ENCODE measurements at regions not wholly inside any gene's neighbourhood (a gene's known extent, or its start where the extent isn't known, plus 50 kb on each side); places are given as distances from the start of the nearest gene placed in this dataset.

DNA sequence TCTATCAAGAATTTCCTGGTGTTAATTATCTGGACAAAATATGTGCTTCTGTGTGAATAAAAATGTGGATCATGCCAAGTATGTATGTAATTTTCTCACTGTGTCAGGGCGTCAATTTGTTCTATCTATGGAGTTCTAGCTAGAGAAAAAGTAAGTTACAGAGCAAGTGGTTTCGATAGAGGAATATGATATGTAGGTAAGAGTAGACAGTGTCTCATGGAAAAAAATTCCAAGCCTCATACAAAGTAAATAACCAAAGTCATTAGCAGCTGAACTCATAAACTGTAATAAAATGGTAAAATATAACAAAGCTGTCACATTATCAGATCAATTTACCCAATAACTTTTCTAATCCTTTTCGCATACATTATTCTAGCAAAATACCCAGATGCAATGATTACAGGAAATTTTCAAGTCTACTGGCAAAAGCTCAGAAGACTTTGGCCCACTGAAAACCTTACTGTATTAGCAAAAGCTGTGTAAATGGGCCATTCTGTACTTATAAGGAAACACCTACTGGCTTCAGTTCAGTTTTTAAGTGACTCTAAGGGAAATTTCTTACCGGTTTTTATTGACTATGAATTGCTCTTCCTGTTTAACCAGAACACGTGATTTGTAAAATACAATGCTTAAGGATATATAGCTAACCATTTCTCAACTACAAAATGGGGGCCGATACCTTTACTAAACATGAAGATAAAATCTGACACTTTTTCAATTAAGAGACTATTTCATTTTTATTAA lies 121.0 kb upstream of the ARSJ start:
- no peaks in the 10 kb centered on the region for H3K27me3 ChIP-seq (ENCODE audit: insufficient read depth, low read depth)
- ChIA-PET POLR2A (ENCODE audit: unreplicated experiment) (no interaction called here), CTCF (no interaction called here)
- H4K20me1 ChIP-seq (ENCODE audit: insufficient read depth): no peaks in the 10 kb centered on the region
- no peaks in the 10 kb centered on the region for H3K9me3 ChIP-seq (ENCODE audit: insufficient read depth, low read depth)
- TF ChIP-seq, protein P1, sequence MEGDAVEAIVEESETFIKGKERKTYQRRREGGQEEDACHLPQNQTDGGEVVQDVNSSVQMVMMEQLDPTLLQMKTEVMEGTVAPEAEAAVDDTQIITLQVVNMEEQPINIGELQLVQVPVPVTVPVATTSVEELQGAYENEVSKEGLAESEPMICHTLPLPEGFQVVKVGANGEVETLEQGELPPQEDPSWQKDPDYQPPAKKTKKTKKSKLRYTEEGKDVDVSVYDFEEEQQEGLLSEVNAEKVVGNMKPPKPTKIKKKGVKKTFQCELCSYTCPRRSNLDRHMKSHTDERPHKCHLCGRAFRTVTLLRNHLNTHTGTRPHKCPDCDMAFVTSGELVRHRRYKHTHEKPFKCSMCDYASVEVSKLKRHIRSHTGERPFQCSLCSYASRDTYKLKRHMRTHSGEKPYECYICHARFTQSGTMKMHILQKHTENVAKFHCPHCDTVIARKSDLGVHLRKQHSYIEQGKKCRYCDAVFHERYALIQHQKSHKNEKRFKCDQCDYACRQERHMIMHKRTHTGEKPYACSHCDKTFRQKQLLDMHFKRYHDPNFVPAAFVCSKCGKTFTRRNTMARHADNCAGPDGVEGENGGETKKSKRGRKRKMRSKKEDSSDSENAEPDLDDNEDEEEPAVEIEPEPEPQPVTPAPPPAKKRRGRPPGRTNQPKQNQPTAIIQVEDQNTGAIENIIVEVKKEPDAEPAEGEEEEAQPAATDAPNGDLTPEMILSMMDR (conservative IDR thresholded peaks at IDR 0.05): no peak
- no peak for TF ChIP-seq EZH2 (IDR thresholded peaks at IDR 0.05; ENCODE audit: low read depth)
- no peak overlapping the region for H3K4me2 ChIP-seq
- H3K9me2 ChIP-seq (ENCODE audit: insufficient read depth): no peaks in the 10 kb centered on the region
- no peaks in the 10 kb centered on the region for H3K36me3 ChIP-seq (ENCODE audit: low read depth)
- BruUV-seq (replicated peaks): no TSS peak
- H3K4me1 ChIP-seq (replicated peaks; ENCODE audit: insufficient read depth): no peaks in the 10 kb centered on the region
- no peak overlapping the region for H2AFZ ChIP-seq
- H3K27ac ChIP-seq: no peak overlapping the region
- no peak for DNase-seq
- intact Hi-C loops (cut with micrococcal nuclease; ENCODE audit: unreplicated experiment): no loop called here
- H3F3A ChIP-seq (ENCODE audit: insufficient read depth, low read depth): no peaks in the 10 kb centered on the region
- H3K4me3 ChIP-seq: no peak overlapping the region
- H3K79me2 ChIP-seq (ENCODE audit: low read depth): no peaks in the 10 kb centered on the region

DNA sequence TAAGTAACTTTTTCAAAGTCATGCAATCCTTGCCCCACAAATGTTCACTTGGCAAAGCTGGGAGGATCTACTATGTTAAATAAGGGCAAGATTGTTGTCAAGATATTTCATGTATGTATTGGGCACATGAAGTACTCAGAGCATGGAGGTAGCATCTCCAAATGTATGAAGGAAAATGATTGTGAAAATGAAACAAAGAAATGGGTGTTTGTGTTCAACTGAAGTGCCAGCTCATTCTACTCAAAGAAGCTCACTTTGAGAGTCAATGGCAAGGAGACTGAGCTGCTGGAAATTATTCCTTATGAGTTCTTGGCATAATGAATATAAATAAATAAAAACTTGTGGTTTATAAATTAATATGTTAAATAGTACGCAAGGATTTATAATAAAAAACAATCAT lies 124.5 kb upstream of the ARSJ start:
- Histone ChIP-seq H3K4me2 (no peak overlapping the region), H3K36me3 (ENCODE audit: low read depth) (no peaks in the 10 kb centered on the region), H3K79me2 (ENCODE audit: low read depth) (no peaks in the 10 kb centered on the region), H4K20me1 (ENCODE audit: insufficient read depth) (no peaks in the 10 kb centered on the region), H3K9me2 (ENCODE audit: insufficient read depth) (no peaks in the 10 kb centered on the region), H3K27me3 (ENCODE audit: insufficient read depth, low read depth) (no peaks in the 10 kb centered on the region), H3K4me3 (no peak overlapping the region), H3K4me1 (replicated peaks; ENCODE audit: insufficient read depth) (no peaks in the 10 kb centered on the region), H3K9me3 (ENCODE audit: insufficient read depth, low read depth) (no peaks in the 10 kb centered on the region), H2AFZ (no peak overlapping the region), H3K27ac (no peak overlapping the region), H3F3A (ENCODE audit: insufficient read depth, low read depth) (no peaks in the 10 kb centered on the region)
- ChIA-PET POLR2A (ENCODE audit: unreplicated experiment) (no interaction called here), CTCF (no interaction called here)
- no peak for TF ChIP-seq EZH2 (IDR thresholded peaks at IDR 0.05; ENCODE audit: low read depth)
- TF ChIP-seq, protein P1 (conservative IDR thresholded peaks at IDR 0.05): no peak
- no TSS peak for BruUV-seq (replicated peaks)
- no peak for DNase-seq
- intact Hi-C loops (cut with micrococcal nuclease; ENCODE audit: unreplicated experiment): no loop called here

DNA sequence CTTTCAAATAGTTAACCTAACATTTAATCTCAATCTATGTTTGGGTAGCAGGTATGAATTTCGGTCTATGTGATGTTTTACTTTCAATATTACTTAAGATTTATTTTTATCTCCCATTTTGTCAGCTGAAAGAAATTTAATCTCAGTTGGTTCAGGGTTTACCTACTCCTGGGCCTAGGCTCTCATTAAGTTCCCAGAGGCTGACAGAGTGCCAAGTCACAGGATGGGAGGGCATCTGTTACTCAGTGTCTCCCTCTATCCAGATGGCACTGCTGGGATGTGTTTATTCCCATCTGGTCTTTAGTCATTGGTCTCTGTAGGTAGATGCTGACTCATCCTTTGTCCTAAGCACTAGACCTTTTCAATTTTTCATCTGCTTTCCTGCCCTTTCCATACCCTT lies 129.4 kb upstream of the ARSJ start:
- H3K9me3 ChIP-seq (ENCODE audit: insufficient read depth, low read depth): no peaks in the 10 kb centered on the region
- no peaks in the 10 kb centered on the region for H3K36me3 ChIP-seq (ENCODE audit: low read depth)
- POLR2A ChIA-PET (ENCODE audit: unreplicated experiment): no interaction called here
- CTCF ChIA-PET: no interaction called here
- no peak overlapping the region for H3K4me2 ChIP-seq
- no peak overlapping the region for H3K4me3 ChIP-seq
- H3K79me2 ChIP-seq (ENCODE audit: low read depth): no peaks in the 10 kb centered on the region
- no peaks in the 10 kb centered on the region for H3K4me1 ChIP-seq (replicated peaks; ENCODE audit: insufficient read depth)
- TF ChIP-seq EZH2 (IDR thresholded peaks at IDR 0.05; ENCODE audit: low read depth): no peak
- no peaks in the 10 kb centered on the region for H3F3A ChIP-seq (ENCODE audit: insufficient read depth, low read depth)
- no peak for DNase-seq
- no peak overlapping the region for H2AFZ ChIP-seq
- no TSS peak for BruUV-seq (replicated peaks)
- H3K9me2 ChIP-seq (ENCODE audit: insufficient read depth): no peaks in the 10 kb centered on the region
- no peaks in the 10 kb centered on the region for H4K20me1 ChIP-seq (ENCODE audit: insufficient read depth)
- H3K27me3 ChIP-seq (ENCODE audit: insufficient read depth, low read depth): no peaks in the 10 kb centered on the region
- no peak overlapping the region for H3K27ac ChIP-seq
- intact Hi-C loops (cut with micrococcal nuclease; ENCODE audit: unreplicated experiment): no loop called here

DNA sequence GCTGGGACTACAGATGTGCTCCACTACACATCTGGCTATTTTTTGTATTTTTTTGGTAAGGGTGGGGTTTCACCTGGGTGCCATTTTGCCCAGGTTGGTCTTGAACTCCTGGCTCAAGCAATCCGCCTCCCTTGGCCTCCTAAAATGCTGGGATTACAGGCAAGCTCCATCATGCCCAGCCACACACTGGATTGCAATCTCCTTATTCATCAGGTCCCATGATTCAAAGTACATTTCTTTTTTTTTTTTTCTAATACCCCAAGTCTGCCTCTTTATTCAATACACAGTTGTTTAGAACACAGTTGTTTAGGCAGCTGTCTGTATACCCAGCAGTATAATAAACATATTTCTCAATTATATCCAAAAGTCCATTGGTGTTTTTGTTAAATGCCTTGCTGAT lies 130.3 kb upstream of the ARSJ start:
- TF ChIP-seq, protein P1 (conservative IDR thresholded peaks at IDR 0.05): no peak
- TF ChIP-seq EZH2 (IDR thresholded peaks at IDR 0.05; ENCODE audit: low read depth): no peak
- no peaks in the 10 kb centered on the region for H3K79me2 ChIP-seq (ENCODE audit: low read depth)
- H3F3A ChIP-seq (ENCODE audit: insufficient read depth, low read depth): no peaks in the 10 kb centered on the region
- no peak for DNase-seq
- H3K4me3 ChIP-seq: no peak overlapping the region
- no peaks in the 10 kb centered on the region for H3K36me3 ChIP-seq (ENCODE audit: low read depth)
- POLR2A ChIA-PET (ENCODE audit: unreplicated experiment): no interaction called here
- H3K4me2 ChIP-seq: no peak overlapping the region
- H3K27me3 ChIP-seq (ENCODE audit: insufficient read depth, low read depth): no peaks in the 10 kb centered on the region
- H4K20me1 ChIP-seq (ENCODE audit: insufficient read depth): no peaks in the 10 kb centered on the region
- no peak overlapping the region for H3K27ac ChIP-seq
- no TSS peak for BruUV-seq (replicated peaks)
- H3K9me2 ChIP-seq (ENCODE audit: insufficient read depth): no peaks in the 10 kb centered on the region
- CTCF ChIA-PET: no interaction called here
- H3K4me1 ChIP-seq (replicated peaks; ENCODE audit: insufficient read depth): no peaks in the 10 kb centered on the region
- intact Hi-C loops (cut with micrococcal nuclease; ENCODE audit: unreplicated experiment): no loop called here
- no peak overlapping the region for H2AFZ ChIP-seq
- H3K9me3 ChIP-seq (ENCODE audit: insufficient read depth, low read depth): no peaks in the 10 kb centered on the region

Data from PC-9 (cell line).